Peyer's patch (tissue), 4 donors: ENCODE measurements at regions not wholly inside any gene's neighbourhood (a gene's known extent, or its start where the extent isn't known, plus 50 kb on each side); places are given as distances from the start of the nearest gene placed in this dataset.

Experiments used
- DNase-seq, 3 donors: peaks; one replicate each; pipeline ENCODE4 v3.0.0-alpha.2; 2017 to 2019
- H3K27ac ChIP-seq, 4 donors: fragments of 200-600 bp; sonication (generic); one replicate each; pipeline ENCODE4 v1.5.1; 2016 to 2019
- H3K27me3 ChIP-seq, 2 donors: fragments of 200-600 bp; sonication (generic); one replicate each; pipeline ENCODE4 v1.5.1; 2019
- H3K36me3 ChIP-seq, 3 donors: fragments of 200-600 bp; sonication (generic); one replicate each; pipeline ENCODE4 v1.5.1; 2016 to 2019
- H3K4me1 ChIP-seq, 4 donors: fragments of 200-600 bp; sonication (generic); one replicate each; pipeline ENCODE4 v1.5.1; 2016 to 2019
- H3K4me3 ChIP-seq, 4 donors: fragments of 200-600 bp; sonication (generic); 1 replicate in 3 of 4; 2 replicates in 1 of 4; pipeline ENCODE4 v1.5.1; 2016 to 2019; ENCODE audit warnings: mild to moderate bottlenecking in 1 of 4
- H3K9me3 ChIP-seq, 4 donors: fragments of 200-600 bp; sonication (generic); one replicate each; pipeline ENCODE4 v1.5.1; 2016 to 2019; ENCODE audit warnings: mild to moderate bottlenecking in 1 of 4
- POLR2A ChIP-seq, 2 donors: fragments of 450-650 bp; IDR thresholded peaks; one replicate each; pipeline ENCODE4 v1.5.1; 2017; ENCODE audit warnings: antibody characterized with exemption in 2 of 2, mild to moderate bottlenecking in 2 of 2, moderate library complexity in 2 of 2
- TF ChIP-seq, protein P1 (sequence below), 6 experiments: fragments of 450-650 bp in 4 of 6; fragments of 200-600 bp in 2 of 6; sonication (generic) in 1 of 6; IDR thresholded peaks; one replicate each; pipeline ENCODE4 v1.5.1; 2017 to 2019; ENCODE audit warnings: antibody characterized with exemption in 6 of 6, mild to moderate bottlenecking in 3 of 6, moderate library complexity in 1 of 6

DNA sequence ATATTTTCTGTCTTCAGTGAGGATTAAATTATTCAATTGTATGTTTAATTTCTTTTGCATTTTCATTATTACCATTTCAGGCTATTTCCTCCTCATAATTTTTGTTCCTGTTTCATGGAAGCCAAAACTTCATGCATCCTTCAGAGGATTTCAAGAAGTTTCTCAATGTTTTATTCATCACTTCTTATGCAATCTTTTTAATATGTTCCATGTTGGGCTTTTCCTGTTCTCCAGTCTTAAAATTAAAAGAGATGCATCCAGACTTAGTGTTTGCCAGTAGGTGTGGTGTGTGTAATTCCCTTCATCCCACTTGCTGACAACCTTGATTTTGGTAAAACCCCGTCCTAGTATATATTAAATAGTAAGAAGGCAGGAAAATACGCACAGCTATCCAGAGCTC lies 190.0 kb downstream of the EN1 start:
- Histone ChIP-seq H3K27me3 (no peaks in the 10 kb centered on the region), H3K27ac (no peak overlapping the region), H3K4me3 (no peak overlapping the region), H3K36me3 (no peaks in the 10 kb centered on the region), H3K4me1 (no peaks in the 10 kb centered on the region), H3K9me3 (no peaks in the 10 kb centered on the region)
- TF ChIP-seq POLR2A (IDR thresholded peaks at IDR 0.05), result no peak
- TF ChIP-seq, protein P1, sequence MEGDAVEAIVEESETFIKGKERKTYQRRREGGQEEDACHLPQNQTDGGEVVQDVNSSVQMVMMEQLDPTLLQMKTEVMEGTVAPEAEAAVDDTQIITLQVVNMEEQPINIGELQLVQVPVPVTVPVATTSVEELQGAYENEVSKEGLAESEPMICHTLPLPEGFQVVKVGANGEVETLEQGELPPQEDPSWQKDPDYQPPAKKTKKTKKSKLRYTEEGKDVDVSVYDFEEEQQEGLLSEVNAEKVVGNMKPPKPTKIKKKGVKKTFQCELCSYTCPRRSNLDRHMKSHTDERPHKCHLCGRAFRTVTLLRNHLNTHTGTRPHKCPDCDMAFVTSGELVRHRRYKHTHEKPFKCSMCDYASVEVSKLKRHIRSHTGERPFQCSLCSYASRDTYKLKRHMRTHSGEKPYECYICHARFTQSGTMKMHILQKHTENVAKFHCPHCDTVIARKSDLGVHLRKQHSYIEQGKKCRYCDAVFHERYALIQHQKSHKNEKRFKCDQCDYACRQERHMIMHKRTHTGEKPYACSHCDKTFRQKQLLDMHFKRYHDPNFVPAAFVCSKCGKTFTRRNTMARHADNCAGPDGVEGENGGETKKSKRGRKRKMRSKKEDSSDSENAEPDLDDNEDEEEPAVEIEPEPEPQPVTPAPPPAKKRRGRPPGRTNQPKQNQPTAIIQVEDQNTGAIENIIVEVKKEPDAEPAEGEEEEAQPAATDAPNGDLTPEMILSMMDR (IDR thresholded peaks at IDR 0.05), result no peak
- no peak for DNase-seq

DNA sequence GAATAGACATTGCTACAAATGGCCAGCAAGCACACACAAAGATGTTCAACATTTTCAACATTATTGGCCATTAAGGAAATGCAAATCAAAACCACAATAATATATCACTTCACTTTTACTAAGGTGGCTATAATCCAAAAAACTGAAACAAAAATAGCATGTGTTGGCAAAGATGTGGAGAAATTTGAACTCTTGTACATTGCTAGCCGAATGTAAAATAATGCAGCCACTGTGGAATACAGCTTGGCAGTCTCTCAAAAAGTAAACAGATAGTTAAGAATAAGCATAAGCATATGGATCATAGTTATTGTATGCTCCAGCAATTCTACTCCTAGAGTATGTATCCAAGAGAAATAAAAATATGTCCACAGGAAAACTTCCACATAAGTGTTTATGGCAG lies 192.5 kb downstream of the EN1 start:
- H3K27ac ChIP-seq, result no peak overlapping the region
- H3K4me1 ChIP-seq, result no peaks in the 10 kb centered on the region
- no peaks in the 10 kb centered on the region for H3K27me3 ChIP-seq
- no peak for DNase-seq
- no peaks in the 10 kb centered on the region for H3K9me3 ChIP-seq
- no peak for TF ChIP-seq POLR2A (IDR thresholded peaks at IDR 0.05)
- TF ChIP-seq, protein P1 (IDR thresholded peaks at IDR 0.05), result no peak
- H3K4me3 ChIP-seq, result no peak overlapping the region
- H3K36me3 ChIP-seq, result no peaks in the 10 kb centered on the region

DNA sequence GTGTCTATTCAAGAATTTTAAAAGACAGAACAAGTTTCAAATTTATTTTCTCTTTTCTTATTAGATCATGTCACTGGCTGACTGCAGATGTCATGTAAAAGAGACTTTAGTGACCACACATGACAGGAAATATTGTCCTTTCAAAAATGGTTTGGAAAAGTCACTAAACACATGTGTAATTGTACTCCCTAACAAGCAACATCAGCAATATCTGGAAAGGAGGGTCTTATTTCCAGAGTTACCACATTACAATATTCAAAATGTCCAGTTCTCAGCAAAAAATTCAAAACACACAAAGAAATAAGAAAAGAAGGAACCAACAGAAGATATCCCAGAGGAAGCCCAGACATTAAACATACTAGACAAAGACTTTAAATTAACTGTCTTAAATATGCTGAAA lies 197.1 kb downstream of the EN1 start:
- Histone ChIP-seq H3K36me3 (no peaks in the 10 kb centered on the region), H3K4me1 (no peaks in the 10 kb centered on the region), H3K4me3 (no peak overlapping the region), H3K9me3 (no peaks in the 10 kb centered on the region), H3K27me3 (no peaks in the 10 kb centered on the region), H3K27ac (no peak overlapping the region)
- TF ChIP-seq, protein P1 (IDR thresholded peaks at IDR 0.05), result no peak
- TF ChIP-seq POLR2A (IDR thresholded peaks at IDR 0.05), result no peak
- no peak for DNase-seq

DNA sequence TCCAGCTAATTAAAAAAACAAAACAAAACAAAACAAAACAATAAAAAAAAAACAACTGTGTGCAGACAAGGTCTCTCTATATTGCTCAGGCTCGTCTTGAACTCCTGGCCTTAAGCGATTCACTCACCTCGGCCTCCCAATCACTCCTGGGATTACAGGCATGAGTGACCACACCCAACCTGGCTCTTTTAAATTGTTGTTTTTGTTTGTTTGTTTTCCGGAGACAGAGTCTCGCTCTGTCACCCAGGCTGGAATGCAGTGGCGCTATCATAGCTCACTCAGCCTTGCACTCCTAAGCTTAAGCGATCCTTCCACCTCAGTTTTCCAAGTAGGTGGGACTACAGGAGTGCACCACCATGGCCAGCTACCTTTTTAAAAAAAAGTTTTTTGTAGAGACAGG lies 201.6 kb downstream of the EN1 start:
- TF ChIP-seq POLR2A (IDR thresholded peaks at IDR 0.05), result no peak
- TF ChIP-seq, protein P1 (IDR thresholded peaks at IDR 0.05), result no peak
- Histone ChIP-seq H3K9me3 (no peaks in the 10 kb centered on the region), H3K27me3 (no peaks in the 10 kb centered on the region), H3K36me3 (no peaks in the 10 kb centered on the region), H3K4me1 (no peaks in the 10 kb centered on the region), H3K4me3 (no peak overlapping the region), H3K27ac (no peak overlapping the region)
- no peak for DNase-seq

DNA sequence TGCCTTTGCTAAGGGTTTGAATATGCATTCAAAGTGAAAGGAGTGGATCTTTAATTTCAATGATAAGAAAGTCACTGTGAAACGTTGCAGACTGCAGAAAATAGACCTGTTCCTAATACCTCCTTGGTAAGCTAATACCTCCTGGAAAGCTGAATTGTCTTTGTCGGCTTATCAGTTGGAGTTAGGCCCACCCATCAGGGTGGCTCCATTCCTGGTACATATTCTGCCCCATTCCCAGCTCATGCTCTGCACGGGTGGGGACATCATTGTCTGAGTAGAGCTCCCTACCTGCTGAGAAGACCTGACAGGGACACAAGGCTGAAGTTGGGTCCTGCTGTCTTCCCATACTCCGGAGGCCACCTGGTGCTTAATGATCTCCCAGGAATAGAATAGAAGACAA lies 203.3 kb downstream of the EN1 start:
- Histone ChIP-seq H3K4me3 (no peak overlapping the region), H3K9me3 (no peaks in the 10 kb centered on the region), H3K27me3 (no peaks in the 10 kb centered on the region), H3K4me1 (no peaks in the 10 kb centered on the region), H3K36me3 (no peaks in the 10 kb centered on the region), H3K27ac (no peak overlapping the region)
- DNase-seq, result no peak
- TF ChIP-seq, protein P1 (IDR thresholded peaks at IDR 0.05), result no peak
- TF ChIP-seq POLR2A (IDR thresholded peaks at IDR 0.05), result no peak

DNA sequence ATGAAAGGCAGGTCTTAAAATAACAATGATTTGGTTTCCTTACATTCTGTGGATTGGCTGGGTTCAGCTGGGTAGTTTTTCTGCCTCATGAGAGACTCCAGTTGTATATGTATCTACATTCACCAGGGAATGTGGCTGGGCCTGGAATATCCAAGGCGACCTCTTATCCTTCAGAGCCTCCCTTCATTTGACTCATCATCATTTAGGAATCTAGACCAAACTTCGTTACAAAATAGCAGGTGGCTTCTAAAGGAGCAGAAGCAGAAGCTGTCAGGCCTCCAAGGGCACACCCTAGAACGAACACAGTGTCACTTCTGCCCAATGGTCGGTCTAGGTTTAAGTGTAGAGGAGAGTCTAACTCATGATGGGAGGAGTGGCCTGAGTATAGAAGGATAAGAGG lies 204.2 kb downstream of the EN1 start:
- DNase-seq, result no peak
- no peak for TF ChIP-seq POLR2A (IDR thresholded peaks at IDR 0.05)
- TF ChIP-seq, protein P1 (IDR thresholded peaks at IDR 0.05), result no peak
- Histone ChIP-seq H3K4me3 (no peak overlapping the region), H3K27me3 (no peaks in the 10 kb centered on the region), H3K36me3 (no peaks in the 10 kb centered on the region), H3K27ac (no peak overlapping the region), H3K9me3 (no peaks in the 10 kb centered on the region), H3K4me1 (no peaks in the 10 kb centered on the region)
